ENCODE measurements at regions not wholly inside any gene's neighbourhood (a gene's known extent, or its start where the extent isn't known, plus 50 kb on each side); places are given as distances from the start of the nearest gene placed in this dataset.

DNA sequence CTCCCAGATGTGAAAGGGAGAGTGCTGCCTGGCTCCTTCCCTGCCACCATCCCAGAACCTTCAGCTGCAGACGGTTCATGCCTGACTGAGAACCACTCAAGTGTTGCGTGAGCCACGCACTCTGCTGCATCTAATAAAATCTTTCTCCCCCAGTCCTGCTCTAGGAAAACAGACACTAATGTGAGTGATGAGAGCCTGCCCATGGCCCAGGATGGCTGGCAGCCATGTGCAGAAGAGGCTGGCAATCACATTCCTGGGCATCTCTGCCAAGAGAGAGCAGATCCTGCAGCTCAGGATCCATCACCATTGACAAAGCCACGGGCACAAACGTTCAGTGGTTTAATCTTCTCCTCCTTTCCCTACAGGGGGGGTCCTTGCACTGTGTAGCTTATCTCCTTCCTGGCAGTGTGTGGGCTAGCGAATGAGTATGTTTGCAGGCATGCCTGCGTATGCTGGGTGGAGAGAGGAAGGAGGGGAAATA is 477.5 kb downstream of the SLC4A3 start:
- no peak for DNase-seq (ENCODE audit: low read depth, low spot score)

DNA sequence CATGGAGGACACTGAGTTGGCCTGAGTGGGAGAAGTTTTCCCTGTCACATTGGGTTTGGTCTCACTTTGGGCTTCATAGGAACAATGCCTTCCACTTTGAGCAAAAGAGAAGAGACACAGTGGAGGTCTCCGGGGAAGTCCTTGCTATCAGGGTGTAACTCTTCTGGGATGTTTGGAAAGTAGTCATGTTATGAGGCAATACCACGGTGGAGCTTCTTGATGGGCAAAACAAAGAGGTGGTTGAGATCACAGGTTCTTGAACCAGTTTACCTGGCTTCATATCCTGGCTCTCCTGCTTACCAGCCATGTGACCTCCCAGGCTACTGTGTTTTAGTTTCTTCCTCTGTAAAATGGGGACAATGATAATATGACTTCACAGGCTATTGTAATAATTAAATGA is 478.6 kb downstream of the SLC4A3 start:
- no peak for DNase-seq (ENCODE audit: low read depth, low spot score)

DNA sequence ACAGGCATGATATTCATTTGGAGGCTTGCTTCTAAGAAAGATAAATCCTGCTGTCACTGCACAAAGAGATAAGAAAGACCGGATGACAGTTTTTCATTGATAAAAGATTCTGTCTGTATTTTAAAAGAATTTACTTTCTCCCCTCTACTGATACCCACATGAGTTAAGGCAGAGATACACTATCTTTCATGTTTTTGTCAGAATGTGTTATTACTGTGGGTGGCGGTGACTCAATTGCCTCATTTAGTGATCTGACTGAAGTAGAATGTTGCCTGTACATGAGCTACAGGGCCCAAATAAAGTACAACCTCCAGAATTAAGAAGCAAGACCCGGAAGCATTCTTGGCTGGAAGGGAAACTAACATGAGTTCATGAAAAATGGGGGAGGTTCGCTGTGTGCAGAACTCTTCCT is 480.0 kb downstream of the SLC4A3 start:
- no peak for DNase-seq (ENCODE audit: low read depth, low spot score)

DNA sequence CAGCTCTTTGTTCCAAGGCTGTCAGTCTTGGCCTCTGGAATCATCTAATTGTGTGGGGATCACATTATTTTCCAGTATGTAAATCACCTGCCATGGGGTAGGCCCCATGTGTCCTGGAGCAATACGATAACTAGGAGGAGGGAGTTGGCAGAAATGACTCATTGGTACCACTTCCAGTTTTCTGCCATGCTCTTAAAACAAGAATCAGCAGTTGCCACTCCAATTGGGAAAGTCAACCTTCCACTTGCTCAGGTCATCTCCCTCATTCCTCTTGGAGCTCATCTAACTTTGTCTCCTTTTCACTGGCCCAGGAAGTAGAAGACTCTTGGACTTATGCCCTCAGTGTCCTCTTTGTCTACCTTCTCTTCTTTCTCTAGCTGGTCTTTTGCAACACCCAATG is 487.0 kb downstream of the SLC4A3 start:
- DNase-seq (ENCODE audit: low read depth, low spot score) = no peak

DNA sequence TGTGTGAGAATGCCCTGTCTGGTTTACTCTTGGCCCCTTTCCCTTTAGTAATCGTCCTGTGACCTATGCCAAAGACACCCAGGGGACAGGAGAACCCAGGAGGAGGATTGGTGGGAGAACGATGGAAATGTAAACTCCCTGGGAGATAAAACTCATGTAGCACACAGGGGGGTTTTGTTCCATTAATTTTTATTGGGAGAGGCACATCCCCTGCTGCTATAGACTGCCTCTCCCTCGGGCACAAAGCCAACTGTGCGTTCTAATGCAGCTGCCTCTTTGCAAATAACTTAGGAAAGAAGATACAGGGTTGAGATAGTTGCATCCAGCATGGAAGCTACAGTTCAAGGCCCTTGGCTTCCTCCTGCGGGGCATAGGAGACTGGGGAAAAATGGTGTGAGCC is 489.6 kb downstream of the SLC4A3 start:
- DNase-seq (ENCODE audit: low read depth, low spot score) = no peak

DNA sequence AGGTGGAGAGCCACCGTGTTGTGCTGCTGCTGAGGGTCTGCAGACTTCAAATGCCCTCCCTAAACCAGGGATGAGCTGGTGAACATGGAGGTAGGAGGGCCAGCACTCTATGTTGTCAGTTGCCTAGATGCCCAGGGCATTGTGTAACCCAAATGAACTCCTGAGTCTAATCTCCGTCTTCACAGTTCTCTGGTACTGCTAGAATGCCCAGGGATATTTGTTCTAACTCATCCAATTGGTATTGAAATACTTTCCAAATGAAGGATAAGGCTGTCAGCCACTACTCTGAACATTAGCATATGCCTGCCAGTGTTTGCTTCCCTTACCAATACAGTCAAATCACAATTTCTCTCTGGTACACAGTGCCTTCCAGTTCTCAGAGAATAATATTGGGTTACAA is 492.6 kb downstream of the SLC4A3 start:
- DNase-seq (ENCODE audit: low read depth, low spot score) = no peak

DNA sequence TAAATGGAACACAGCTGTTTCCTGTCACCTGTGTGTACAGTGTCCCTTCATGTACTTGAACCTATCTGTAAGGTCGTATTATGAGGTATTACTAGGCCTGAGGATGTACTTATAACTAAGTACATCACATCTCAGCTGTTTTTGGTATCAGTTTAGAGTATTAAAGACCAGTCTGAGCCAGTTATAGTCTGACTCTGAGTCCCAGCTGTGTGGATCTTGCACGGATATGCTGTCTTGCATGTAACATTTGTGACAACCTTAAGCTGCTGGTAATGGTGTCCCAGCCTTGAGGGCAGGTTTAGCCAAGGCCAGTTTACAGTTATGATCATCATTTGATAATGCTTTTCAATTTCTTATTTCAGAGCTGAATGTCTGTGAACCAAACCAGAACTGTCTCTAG is 496.3 kb downstream of the SLC4A3 start:
- no peak for DNase-seq (ENCODE audit: low read depth, low spot score)

DNA sequence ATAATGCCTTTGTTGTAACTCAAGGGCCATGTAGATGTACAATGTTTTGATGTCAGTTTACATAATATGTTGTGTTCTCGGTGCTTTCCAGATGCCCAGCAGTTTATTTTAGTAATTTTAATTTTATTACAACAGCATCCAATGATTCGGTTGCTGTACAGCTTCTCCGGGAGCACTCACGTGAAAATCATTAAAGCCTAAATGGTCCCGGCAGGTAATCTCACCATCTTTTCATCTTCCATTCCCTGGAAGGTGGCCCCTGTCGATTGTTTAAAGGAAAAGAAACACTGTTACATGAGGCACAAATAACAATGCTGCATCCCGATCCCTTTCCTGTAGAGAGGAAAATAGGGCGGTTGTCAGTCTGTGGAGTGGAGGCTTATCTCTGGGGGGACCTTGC is 498.1 kb downstream of the SLC4A3 start:
- no peak for DNase-seq (ENCODE audit: low read depth, low spot score)

DNA sequence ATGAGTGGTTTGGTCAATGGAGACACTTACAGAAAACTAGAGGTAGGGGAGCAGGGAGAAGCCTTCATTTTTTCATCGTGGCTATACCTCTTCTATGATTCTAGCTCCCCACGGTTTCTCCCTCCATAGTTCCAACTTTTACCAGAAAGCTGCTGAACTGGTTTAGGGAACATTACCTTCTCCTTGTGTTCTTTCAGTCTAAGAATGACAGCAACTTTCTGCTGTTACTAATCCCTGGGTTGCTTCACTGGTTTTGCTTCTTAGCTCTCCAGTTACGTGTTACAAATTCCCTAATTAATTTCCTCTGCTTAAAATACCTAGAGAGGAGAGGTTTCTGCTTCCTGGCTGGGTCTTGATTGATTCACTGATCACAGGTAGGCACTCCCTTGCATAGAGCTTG is 499.9 kb downstream of the SLC4A3 start:
- no peak for DNase-seq (ENCODE audit: low read depth, low spot score)

DNA sequence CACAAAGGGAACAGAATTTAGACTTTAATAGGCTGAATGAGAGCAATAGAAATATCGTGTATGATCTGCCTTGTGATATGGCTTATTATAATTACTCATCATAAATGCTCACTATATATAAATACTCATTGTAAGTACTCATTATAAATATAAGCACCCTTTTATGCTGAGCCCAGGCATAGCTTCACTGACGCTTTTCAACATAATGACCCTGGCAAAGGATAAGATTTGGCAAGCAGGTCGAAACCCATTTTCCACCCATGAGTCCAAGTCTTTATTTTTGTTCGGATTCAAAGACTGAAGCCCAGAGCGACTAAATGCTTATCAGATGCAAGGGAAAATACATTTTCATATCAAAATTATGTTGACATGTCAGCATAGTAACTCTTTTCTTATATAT is 500.4 kb downstream of the SLC4A3 start:
- DNase-seq (ENCODE audit: low read depth, low spot score) = no peak

DNA sequence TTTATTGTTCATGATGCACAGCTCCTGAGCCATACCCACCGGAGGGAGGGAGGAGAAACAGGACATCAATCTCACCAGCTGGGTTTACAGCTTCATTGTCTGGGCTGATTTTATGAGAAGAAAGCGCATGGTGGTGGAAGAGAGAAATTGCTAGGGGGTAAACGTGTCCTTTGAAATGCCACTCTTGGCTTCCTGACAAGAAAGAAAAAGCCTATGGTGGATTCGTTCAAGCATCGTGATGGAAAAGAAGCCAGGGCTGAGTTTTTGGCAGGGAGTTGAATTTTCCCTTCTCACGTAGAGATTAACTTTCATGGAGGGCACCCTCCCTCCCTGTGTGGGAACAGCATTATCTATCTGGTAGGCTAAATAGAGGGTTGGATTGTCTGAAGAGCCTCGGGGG is 502.0 kb downstream of the SLC4A3 start:
- DNase-seq (ENCODE audit: low read depth, low spot score) = no peak

DNA sequence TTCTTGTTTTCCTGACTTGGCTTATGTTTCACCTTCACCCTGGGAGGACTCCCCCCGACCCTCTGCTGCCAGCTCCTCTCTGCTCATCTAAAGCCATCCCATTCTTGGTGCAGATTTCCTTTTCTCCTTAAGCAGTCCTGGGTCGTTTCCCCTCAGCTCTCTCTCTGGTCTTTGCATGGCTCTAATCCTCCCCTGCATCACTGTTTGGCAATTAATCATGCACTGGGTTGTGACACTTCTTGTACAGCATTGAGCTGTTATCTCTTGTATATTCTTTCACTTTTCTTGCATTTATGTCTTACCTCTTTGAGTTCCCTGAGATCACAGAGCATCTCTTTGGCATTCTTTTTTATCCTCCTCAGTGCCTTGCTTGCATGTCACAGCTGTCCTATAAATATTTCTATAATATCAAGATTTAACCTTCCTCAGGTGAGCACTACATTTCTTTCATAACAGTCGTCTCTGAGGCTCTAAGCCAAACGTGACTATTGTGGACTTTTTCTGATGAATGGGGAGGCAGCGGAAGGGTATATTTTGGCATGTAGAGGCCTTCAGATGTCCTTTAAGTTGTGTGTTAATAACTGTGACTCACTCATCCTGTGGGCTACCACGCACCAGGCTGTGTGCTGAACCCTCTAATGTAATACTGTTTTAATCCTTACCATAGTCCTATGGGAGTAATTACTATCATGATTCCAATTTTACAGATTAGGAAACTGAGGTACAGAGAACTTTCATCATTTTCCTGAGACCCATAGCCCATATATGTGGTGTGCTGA is 507.5 kb downstream of the SLC4A3 start:
- DNase-seq (ENCODE audit: low read depth, low spot score) = no peak

DNA sequence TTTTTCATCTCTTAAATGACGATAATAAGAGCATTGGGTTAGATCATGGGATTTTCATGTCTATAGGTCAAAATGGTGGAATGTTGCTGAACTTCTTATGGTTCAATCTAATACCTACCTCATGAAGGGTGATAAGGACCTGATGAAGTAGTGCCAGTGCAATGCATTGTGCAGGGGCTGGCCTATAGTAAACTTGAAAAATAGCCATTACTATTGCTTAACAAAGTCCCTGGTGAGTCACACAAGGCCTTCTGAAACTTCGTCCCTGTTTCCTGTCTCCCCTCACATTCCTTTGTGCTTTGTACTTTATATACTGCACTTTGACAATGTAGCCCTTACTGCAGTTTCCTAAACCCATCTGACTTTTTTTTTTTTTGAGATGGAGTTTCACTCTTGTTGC is 515.9 kb downstream of the SLC4A3 start:
- no peak for DNase-seq (ENCODE audit: low read depth, low spot score)

DNA sequence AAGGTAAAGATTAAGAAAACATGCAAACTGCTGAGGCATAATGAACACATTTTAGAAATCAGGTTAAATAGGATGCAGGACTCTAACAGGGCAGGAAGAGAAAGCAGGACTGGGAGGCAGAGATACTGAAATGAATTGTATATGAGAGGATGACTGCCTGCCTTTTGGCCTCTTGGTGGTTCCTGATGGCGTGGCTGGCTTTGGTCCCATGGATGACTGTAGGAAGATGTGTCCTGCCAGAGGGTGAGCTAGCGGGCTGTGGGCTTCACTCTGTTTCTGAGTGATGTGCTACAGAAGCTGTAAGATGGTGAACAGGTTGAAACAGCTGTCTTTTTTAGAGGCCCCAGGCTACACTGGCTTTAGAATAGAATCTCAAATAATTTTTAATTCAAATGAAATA is 517.0 kb downstream of the SLC4A3 start:
- DNase-seq (ENCODE audit: low read depth, low spot score) = no peak

DNA sequence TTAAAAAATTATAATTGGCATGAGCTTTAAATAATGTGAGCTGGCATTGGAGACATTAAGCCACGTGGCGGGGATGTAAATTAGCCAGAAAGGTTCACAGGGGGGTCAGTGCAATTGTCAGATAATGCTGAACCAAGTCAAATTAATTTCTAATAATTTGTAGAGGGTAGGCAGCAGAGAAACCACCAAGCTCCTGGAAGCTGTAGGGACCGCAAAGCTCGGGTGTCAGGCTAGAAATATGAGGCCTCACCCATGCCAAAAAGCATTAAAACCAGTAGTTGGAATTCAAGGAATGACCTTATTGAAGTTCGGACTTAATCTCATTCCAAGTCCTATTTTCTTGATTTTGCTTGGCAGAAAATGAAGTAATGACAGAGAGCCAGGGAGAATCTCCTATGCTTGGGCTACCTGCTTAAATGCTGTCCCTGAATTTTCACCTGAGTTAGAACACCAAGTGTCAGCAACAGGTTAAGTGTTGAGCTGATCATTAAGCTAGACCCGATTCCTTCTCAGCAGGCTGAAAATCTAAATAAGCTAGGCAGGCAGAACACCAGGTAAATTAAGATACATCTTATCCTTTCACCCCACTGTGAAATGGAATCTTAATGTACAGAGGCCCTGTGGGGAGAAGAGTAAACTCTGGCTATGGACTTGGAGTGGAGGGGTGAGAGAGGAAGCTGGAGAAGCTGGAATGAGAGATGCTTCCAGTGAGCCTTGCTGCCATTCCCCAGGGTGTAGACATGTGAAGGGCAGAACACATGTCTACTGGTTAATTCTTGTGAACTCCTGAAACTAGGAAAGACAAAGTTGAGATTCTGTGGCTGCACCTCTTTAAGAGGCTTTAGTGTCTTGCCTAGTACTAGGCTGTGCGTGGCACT is 520.0 kb downstream of the SLC4A3 start:
- DNase-seq (ENCODE audit: low read depth, low spot score) = no peak

DNA sequence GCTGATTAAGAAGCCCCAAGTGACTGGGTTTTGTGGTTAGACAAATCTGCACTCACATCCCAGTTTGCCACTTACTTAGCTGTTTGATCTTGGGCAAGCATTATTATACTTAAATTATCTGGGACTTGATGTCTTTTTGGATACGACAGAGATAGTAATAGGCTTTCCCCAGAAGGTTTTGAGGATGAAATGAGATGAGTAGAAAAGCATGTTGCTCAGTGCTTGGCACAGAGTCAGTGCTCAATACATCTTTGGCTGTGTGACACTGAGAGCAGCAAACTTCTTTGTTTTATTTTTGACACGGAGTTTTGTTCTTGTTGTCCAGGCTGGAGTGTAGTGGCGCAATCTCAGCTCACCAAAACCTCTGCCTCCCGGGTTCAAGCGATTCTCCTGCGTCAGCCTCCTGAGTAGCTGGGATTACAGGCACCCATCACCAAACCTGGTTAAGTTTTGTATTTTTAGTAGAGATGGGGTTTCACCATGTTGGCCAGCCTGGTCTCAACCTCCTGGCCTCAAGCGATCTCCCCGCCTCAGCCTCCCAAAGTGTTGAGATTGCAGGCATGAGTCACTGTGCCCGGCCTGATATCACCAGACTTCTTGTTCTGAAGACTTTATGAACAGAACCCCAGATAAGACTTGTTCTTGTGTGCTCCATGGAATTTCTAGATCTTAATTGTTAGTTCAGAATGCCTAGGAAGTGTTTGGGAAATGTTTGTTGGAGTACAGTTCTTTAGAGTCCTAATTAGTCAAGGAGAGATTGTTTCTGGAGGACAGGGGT is 521.2 kb downstream of the SLC4A3 start:
- DNase-seq (ENCODE audit: low read depth, low spot score) = no peak

DNA sequence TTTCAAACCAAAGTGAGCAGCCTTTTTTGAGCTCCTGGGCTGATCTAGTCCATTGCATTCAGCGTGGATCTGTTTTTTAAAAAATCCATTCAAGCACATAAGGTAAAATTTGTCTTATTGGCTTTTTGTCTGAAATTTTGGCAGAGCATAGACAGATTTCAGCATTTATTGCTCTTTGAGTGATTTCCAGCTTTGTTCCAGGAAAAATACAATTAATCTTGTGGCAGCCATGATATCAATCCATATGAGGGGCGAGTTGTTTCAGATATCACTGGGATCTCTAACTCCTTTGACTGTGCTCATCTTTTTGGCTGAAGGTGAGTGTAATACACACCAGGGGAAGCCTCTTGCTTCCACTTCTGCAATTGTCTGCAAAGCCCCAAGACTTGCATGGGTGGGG is 523.9 kb downstream of the SLC4A3 start:
- DNase-seq (ENCODE audit: low read depth, low spot score) = no peak

DNA sequence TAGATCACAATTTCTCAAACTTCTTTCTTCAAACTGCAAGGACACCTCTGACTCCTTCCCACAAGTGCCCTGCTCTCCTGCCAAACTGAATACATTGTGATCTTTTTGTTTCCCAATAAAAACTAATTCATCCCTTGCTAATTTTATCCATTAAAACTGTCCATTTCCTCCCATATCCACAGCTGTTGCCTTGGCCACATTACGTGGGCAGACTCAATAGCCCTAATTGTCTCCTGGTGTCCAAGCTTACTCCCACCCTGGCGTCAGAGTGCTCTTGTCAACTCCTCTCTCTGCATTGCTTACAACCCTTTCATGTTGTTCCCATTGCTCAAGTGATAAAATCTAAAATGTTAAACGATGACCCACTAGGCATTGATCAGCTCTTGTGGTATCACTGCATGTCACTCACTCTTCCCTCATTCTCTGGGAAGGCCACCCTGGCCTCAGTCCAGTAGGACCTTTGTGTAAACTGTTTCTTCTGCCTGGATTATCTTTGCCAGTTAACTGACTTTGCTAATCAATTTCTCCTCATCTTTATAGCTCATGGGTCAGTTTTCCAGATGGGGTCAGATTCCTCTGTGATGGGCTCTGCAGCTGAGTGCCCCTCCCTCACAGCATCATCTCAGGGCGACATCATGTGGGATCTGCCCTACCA is 525.0 kb downstream of the SLC4A3 start:
- no peak for DNase-seq (ENCODE audit: low read depth, low spot score)

DNA sequence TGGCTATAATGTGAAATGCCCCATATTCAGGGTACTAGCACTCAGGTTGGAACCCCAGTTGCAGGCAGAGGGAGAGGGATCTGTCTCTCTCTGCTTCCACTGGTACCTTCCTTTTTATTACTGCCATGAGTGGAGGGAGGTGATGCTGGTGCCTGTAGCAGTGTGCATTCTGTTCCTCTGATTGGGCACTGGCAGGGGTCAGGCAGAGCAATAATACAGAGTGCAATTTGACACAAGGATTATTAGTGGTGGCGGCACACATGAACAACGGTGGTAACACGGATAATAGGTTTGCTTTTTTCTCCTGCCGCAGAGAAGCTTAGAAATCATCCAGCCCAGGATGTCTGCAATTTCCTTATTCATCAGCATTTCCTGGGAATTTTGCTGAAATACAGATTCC is 525.7 kb downstream of the SLC4A3 start:
- no peak for DNase-seq (ENCODE audit: low read depth, low spot score)

DNA sequence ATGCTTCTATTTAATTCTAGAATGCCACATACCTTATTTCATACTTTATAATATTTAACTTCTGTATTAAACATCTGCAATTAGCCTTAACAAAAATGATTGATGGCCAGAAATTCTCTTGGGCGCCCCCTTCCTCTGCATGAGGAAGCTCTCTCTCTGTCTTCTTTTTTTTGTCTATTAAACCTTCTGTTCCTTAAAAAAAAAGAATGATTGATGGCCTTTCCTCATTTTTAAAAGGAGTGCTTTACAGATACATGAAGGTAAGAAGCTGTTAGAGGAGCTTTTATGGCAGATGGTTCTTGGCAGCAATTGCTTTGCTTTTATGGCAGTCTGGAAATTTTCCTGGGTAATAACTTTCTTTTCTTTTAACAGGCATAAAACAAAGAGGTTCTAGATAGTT is 526.9 kb downstream of the SLC4A3 start:
- no peak for DNase-seq (ENCODE audit: low read depth, low spot score)

DNA sequence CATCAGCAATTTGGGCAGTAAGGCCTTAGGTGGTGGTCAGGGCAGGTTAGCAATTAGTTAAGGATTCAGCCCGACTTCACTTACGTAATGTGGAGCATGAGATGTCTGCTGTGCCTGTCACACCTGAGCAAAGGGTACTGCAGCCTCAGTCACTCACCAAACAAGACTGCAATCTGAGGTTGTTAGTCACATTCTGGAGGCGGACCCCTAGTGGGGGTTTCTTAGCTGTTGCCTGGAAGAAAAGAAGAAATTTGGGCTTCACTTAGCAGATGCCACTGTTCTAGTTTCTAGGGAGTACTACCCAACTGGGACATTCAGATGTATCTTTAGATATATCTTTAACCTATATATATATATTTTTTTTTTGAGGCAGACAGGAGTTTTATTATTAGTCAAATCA is 529.9 kb downstream of the SLC4A3 start:
- no peak for DNase-seq (ENCODE audit: low read depth, low spot score)

DNA sequence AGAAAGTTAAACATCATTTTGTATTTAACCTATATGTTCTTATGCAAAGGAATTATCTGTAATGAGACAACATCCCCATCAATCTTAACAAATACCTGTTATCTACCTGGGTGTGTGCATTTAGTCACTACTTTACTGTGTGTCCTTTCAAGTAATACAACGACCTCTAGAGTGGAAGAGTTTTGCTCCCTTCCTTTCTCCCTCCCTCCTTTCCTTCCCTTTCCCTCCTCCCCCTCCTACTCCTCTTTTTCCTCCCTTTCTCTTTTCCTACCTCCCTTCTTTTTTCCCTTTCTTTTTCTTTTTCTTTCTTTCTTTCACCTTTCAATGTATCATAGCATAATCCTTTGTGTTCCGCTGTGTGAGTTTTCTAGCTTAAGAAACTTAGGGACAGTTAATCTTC is 532.3 kb downstream of the SLC4A3 start:
- DNase-seq (ENCODE audit: low read depth, low spot score) = no peak
